ENCODE measurements at regions not wholly inside any gene's neighbourhood (a gene's known extent, or its start where the extent isn't known, plus 50 kb on each side); places are given as distances from the start of the nearest gene placed in this dataset.

GRCh38 chr3:5811016-5811415 is 623.5 kb downstream of the EDEM1 start:
- Histone ChIP-seq H3K36me3 (no peaks in the 10 kb centered on the region), H3K27me3 (no peaks in the 10 kb centered on the region), H3K27ac (no peak overlapping the region), H3K4me3 (no peak overlapping the region), H3K4me1 (no peaks in the 10 kb centered on the region), H3K9me3 (no peaks in the 10 kb centered on the region)
- 56 to 89% (median 83%) methylated on average over 3 of the region's 3 CpGs for WGBS, 5 donors
- intact Hi-C loops (cut with DNase I; ENCODE audit: low total_unique reads) = no loop called here
- no peak for TF ChIP-seq CTCF (IDR thresholded peaks at IDR 0.05)
- no peak for TF ChIP-seq EP300 (IDR thresholded peaks at IDR 0.05)
- no peak for TF ChIP-seq POLR2A (IDR thresholded peaks at IDR 0.05)
- no peak for TF ChIP-seq POLR2AphosphoS5 (IDR thresholded peaks at IDR 0.05)
- DNase-seq = no peak

GRCh38 chr3:5813521-5813920 is 626.0 kb downstream of the EDEM1 start:
- no peak for DNase-seq
- 19 to 53% (median 36%) methylated on average over 2 of the region's 2 CpGs for WGBS, 5 donors
- Histone ChIP-seq H3K4me1 (no peaks in the 10 kb centered on the region), H3K27ac (no peak overlapping the region), H3K27me3 (no peaks in the 10 kb centered on the region), H3K9me3 (no peaks in the 10 kb centered on the region), H3K36me3 (no peaks in the 10 kb centered on the region), H3K4me3 (no peak overlapping the region)
- intact Hi-C loops (cut with DNase I; ENCODE audit: low total_unique reads) = no loop called here
- no peak for TF ChIP-seq EP300 (IDR thresholded peaks at IDR 0.05)
- no peak for TF ChIP-seq CTCF (IDR thresholded peaks at IDR 0.05)
- no peak for TF ChIP-seq POLR2AphosphoS5 (IDR thresholded peaks at IDR 0.05)
- no peak for TF ChIP-seq POLR2A (IDR thresholded peaks at IDR 0.05)

- DNase-seq = no peak
- no peak overlapping the region for H3K27ac ChIP-seq
- H3K4me3 ChIP-seq = no peak overlapping the region
- H3K36me3 ChIP-seq = no peaks in the 10 kb centered on the region
- intact Hi-C loops (cut with DNase I; ENCODE audit: low total_unique reads) = no loop called here
- H3K9me3 ChIP-seq = peaks cover 0 to 16% (median 9%) of the 10 kb centered on the region in 4 donors
- no peak for TF ChIP-seq POLR2AphosphoS5 (IDR thresholded peaks at IDR 0.05)
- no peaks in the 10 kb centered on the region for H3K4me1 ChIP-seq
- no peaks in the 10 kb centered on the region for H3K27me3 ChIP-seq
Observed at GRCh38 chr3:5822843-5823242, 635.3 kb downstream of the EDEM1 start.

- H3K4me3 ChIP-seq = no peak overlapping the region
- TF ChIP-seq CTCF (IDR thresholded peaks at IDR 0.05) (no peak), POLR2A (IDR thresholded peaks at IDR 0.05) (no peak), POLR2AphosphoS5 (IDR thresholded peaks at IDR 0.05) (no peak), EP300 (IDR thresholded peaks at IDR 0.05) (no peak)
- no peaks in the 10 kb centered on the region for H3K4me1 ChIP-seq
- H3K36me3 ChIP-seq = no peaks in the 10 kb centered on the region
- no peaks in the 10 kb centered on the region for H3K27me3 ChIP-seq
- H3K9me3 ChIP-seq = peaks cover 0 to 27% (median 11%) of the 10 kb centered on the region in 4 donors
- DNase-seq = no peak
- intact Hi-C loops (cut with DNase I; ENCODE audit: low total_unique reads) = no loop called here
- no peak overlapping the region for H3K27ac ChIP-seq
- whole genome bisulfite sequencing, 5 donors = 55 to 71% (median 62%) methylated on average over 2 of the region's 2 CpGs
Observed at GRCh38 chr3:5826467-5826866, 639.0 kb downstream of the EDEM1 start.

- Histone ChIP-seq H3K4me1 (no peaks in the 10 kb centered on the region), H3K9me3 (peaks cover 0 to 28% (median 11%) of the 10 kb centered on the region in 4 donors), H3K27ac (no peak overlapping the region), H3K4me3 (no peak overlapping the region), H3K27me3 (no peaks in the 10 kb centered on the region), H3K36me3 (no peaks in the 10 kb centered on the region)
- TF ChIP-seq POLR2AphosphoS5 (IDR thresholded peaks at IDR 0.05) = no peak
- TF ChIP-seq CTCF (IDR thresholded peaks at IDR 0.05) = no peak
- no peak for TF ChIP-seq POLR2A (IDR thresholded peaks at IDR 0.05)
- TF ChIP-seq EP300 (IDR thresholded peaks at IDR 0.05) = no peak
- intact Hi-C loops (cut with DNase I; ENCODE audit: low total_unique reads) = no loop called here
- 66 to 83% (median 75%) methylated on average over 2 of the region's 2 CpGs for WGBS, 5 donors
- no peak for DNase-seq
Observed at GRCh38 chr3:5828251-5828650, 640.7 kb downstream of the EDEM1 start.

Data from stomach (tissue), 8 donors.